LHCN-M2 (cell line): ENCODE measurements at regions not wholly inside any gene's neighbourhood (a gene's known extent, or its start where the extent isn't known, plus 50 kb on each side); places are given as distances from the start of the nearest gene placed in this dataset.
"Not testable (repeated sequence)": the region's sequence is repeated elsewhere in the genome, so short reads cannot be mapped to it uniquely, and the experiment has no call there.

Experiments
- DNase-seq: peaks from one replicate; pipeline ENCODE4 v3.0.0-alpha.2; 2012; ENCODE audit warnings: low read depth

GRCh38 chr14:44453433-44454171 is 53.5 kb downstream of the FSCB start:
- DNase-seq = no peak

- DNase-seq = not testable (repeated sequence)
These were observed 56.9 kb downstream of the FSCB start for GRCh38 chr14:44450232-44450631.

DNA sequence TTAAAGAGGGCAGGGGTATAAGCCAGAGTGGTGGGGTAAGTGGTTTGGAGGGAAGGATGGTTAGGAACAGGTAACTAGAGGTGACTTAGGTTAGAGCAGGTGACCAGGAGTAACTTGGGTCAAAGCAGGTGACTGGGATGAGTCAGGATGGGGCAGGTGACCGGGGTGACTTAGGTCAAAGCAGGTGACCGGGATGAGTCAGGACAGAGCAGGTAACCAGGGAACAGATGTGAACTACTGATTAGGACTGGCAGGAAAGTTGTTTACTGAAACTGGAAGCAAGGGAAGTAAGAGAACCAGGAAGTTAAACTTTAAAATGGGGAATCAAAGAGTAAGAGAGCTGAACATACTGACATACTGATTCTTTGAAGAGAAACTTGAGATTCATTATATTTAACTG is 57.4 kb downstream of the FSCB start:
- DNase-seq = no peak

- no peak for DNase-seq
These were observed 58.1 kb downstream of the FSCB start for GRCh38 chr14:44448951-44449358.

- no peak for DNase-seq
These were observed 60.1 kb downstream of the FSCB start for GRCh38 chr14:44446965-44447364.

DNA sequence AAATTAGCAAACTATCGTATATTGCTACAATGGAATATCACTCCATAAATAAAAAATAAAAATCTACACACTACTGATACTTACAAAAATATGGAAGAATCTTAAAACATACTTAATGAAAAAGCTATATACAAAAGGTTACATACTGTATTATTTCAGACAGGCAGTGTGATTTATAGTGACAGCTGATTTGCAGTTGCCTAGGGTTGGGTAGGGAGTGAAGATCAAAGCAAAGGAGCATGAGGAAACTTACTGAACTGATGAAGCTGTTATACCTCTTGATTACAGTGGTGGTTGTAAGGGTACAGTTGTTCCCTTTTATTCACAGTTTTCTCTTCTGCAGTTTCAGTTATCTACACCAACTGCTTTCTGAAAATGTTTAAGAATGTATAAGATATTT is 62.6 kb downstream of the FSCB start:
- DNase-seq = no peak

DNA sequence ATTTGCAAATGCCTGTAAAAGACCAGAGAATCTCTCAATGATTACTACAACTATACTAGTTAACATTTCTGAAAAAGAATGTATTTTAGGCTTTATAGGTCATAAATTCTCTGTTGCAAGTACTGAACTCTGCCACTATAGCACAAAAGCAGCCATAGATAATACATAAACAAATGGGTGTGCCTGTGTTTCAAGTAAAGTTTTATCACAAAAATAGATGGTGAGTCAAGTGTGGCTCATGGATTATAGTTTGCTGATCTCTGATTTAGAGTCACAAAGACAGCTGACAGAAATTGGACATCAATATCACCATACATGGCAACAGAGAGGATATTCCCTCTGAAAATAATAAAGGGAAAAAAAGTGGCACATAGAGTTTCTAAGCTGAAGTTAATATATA is 68.1 kb downstream of the FSCB start:
- no peak for DNase-seq

DNA sequence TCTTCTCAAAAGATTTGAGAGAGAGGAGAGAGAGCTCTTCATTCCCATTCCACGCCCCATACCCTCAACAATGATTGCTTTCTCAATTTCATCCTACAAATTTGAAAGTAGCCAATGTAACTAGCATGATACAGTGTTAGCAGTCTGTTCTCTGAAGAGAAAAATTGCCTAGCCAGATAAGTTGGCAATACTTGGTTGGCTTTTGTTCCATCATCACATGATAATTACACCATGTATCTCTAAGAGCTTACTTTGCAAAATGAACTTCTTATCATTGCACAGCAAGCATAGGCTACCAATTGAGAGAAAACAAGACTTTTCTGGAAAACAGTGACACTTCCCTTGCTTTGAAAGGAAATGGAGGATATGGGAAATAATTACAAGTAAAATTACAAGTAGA is 68.9 kb downstream of the FSCB start:
- no peak for DNase-seq

- DNase-seq = no peak
These were observed 70.6 kb downstream of the FSCB start for GRCh38 chr14:44436458-44436857.

- no peak for DNase-seq
These were observed 78.7 kb downstream of the FSCB start for GRCh38 chr14:44428231-44428945.

DNA sequence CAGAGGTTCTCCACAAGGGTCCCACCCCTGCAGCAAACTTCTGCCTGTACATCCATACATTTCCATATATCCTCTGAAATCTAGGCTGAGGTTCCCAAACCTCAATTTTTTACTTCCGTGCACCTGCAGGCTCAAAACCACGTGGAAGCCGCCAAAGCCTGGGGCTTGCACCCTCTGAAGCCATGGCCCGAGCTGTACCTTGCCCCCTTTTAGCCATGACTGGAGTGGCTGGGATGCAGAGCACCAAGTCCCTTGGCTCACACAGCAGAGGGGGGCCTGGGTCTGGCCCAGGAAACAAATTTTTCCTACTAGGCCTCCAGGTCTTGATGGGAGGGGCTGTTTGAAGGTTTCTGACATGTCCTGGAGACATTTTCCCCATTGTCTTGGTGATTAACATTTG is 84.4 kb downstream of the FSCB start:
- no peak for DNase-seq

DNA sequence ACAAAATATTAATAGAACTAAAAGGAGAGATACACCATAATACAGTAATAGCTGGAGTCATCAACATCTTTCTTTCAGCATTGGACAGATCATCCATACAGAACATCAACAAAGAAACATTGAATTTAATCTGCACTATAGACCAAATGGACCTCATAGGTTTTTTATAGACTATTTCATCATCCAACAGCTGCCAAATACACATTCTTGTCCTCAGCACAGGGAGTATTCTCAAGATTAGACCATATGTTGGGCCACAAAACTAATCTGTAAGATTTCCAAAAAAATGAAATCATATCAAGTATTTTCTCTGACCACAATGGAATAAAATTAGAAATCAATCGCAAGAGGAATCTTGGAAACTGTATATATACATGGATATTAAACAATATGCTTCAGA is 86.9 kb downstream of the FSCB start:
- no peak for DNase-seq

GRCh38 chr14:44418856-44419255 is 88.2 kb downstream of the FSCB start:
- no peak for DNase-seq

GRCh38 chr14:44417809-44418208 is 89.3 kb downstream of the FSCB start:
- DNase-seq = no peak

GRCh38 chr14:44414646-44415045 is 92.4 kb downstream of the FSCB start:
- DNase-seq = no peak

GRCh38 chr14:44412858-44413569 is 94.1 kb downstream of the FSCB start:
- DNase-seq = no peak

DNA sequence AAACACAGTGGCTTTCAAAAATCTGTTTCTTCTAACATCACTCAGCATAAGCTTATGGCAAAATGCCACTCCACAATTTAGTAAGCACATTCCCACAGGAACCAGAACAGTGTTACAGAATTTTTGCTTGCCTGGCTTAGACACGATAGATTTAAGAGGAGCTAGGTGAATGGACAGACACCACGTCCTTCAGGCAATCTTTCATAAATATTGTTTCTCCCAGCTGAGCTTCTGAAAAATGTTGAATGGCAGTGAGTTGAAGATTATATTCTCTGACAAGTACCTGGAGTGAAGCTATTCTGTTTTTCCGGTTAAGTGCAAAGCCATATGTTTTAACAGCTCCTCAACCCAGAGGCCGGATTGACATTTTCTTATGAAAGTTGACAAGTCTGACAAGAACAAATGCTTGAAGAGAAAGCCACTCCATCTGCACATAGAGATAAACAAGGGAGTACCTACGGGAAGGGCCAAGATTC is 102.0 kb downstream of the FSCB start:
- DNase-seq = no peak

DNA sequence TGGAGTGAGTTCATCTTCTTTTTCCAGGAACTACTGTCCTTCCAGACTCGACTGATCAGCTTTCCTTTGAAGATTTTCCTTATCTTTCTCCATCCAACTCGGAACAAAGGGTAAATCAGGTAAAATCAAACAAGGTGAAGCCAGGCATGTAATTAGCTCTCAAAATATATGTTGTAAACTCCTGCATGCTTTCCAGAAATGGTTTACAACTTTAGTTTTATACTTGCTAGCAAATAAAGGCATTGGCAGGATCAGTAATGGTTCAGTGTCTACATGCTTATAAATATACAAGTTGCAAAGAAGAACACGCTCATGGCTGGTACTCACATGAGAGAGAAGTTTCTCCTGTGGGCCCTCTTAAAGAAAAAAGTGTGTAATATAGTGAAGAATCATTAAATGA is 102.5 kb downstream of the FSCB start:
- DNase-seq = no peak

- no peak for DNase-seq
These were observed 103.0 kb downstream of the FSCB start for GRCh38 chr14:44404036-44404435.

DNA sequence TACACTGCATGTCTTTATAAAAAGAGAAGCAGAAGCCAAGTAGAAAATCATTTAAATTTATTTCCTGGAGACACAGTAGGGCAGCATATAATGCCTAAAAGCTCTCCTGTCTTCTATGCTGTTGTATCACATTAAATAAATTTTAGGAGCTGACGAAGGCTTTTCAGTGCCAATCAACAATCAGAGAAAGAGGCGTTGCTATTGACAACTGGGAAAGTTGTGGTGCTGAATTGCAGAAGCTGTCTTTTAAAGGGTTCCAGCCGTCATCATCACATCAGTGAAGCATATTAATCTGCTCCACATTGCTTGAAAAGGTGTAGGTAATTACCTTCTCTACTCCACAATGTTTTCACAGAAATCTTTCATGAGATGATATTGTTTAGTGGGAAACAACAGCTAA is 103.9 kb downstream of the FSCB start:
- no peak for DNase-seq

DNA sequence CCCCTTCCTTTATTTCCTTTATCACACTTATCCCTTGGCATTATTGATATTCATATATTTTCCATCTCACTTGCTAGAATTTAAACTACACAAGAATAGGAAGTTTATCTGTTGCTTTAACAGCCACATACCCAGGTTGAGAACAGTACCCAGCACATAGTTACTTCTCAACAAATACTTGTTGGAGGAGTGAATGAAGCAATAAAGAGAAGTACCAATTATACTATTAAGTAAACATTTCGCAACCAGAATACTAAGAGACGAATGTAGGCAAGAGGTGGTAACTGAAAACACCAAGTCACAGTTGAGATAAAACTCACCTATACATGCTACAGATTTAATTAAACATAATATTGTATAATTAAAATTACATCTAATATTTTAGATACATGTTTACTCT is 110.9 kb downstream of the FSCB start:
- DNase-seq = no peak

DNA sequence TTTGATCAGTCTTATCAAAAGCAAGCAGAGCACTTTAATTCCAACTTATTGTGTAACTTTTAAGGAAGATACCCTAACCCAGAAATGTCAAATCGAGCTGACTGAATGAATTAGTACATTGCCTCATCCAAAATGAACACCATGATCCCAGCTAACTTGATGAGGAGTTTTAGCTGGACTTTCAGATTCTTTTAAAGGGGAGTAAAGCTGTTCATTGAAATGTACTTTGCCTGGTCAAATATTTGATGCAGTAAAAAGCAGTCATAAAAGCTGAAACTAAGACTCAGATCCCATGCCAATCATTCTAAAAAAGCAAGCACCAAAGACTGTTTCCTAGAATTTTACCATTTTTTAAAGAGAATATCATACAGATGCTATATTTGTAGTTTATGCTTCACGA is 114.1 kb downstream of the FSCB start:
- no peak for DNase-seq

GRCh38 chr14:44388306-44388705 is 118.8 kb downstream of the FSCB start:
- no peak for DNase-seq
